Epithelial cell of proximal tubule (primary cell): ENCODE measurements at regions not wholly inside any gene's neighbourhood (a gene's known extent, or its start where the extent isn't known, plus 50 kb on each side); places are given as distances from the start of the nearest gene placed in this dataset.

Source experiments
- DNase-seq: peaks from one replicate; pipeline ENCODE4 v3.0.0-alpha.2; 2011; ENCODE audit warnings: low read depth
- H3K4me3 ChIP-seq: 2 replicates; pipeline ENCODE4 v1.5.1; 2011; ENCODE audit warnings: low read depth, mild to moderate bottlenecking, low read length
- TF ChIP-seq, protein P1 (sequence below): conservative IDR thresholded peaks from 2 replicates; pipeline ENCODE4 v1.5.1; 2012; ENCODE audit warnings: low read depth, mild to moderate bottlenecking, low read length

DNA sequence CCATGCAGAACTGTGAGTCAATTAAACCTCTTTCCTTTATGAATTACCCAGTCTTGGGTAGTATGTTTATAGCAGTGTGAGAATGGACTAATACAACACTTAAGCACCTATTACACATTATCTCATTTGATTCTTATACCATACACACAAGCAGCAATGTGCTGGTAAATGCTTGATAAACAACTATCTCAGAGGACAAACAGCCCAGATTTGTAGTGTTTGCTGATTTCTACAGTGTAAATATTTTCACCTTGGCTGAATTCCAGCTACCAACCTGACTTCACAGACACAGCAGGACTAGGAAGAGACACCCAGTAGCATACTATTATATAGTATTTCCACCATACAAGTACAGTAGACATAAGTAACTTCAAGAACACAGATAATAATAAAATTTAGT, 406.5 kb upstream of the CNKSR2 start:
- TF ChIP-seq, protein P1, sequence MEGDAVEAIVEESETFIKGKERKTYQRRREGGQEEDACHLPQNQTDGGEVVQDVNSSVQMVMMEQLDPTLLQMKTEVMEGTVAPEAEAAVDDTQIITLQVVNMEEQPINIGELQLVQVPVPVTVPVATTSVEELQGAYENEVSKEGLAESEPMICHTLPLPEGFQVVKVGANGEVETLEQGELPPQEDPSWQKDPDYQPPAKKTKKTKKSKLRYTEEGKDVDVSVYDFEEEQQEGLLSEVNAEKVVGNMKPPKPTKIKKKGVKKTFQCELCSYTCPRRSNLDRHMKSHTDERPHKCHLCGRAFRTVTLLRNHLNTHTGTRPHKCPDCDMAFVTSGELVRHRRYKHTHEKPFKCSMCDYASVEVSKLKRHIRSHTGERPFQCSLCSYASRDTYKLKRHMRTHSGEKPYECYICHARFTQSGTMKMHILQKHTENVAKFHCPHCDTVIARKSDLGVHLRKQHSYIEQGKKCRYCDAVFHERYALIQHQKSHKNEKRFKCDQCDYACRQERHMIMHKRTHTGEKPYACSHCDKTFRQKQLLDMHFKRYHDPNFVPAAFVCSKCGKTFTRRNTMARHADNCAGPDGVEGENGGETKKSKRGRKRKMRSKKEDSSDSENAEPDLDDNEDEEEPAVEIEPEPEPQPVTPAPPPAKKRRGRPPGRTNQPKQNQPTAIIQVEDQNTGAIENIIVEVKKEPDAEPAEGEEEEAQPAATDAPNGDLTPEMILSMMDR: no peak
- no peak overlapping the region for H3K4me3 ChIP-seq
- DNase-seq: no peak

- no peak for DNase-seq
- TF ChIP-seq, protein P1: no peak
- no peak overlapping the region for H3K4me3 ChIP-seq
Observed at GRCh38 chrX:20965270-20966044, 408.8 kb upstream of the CNKSR2 start.

- TF ChIP-seq, protein P1: no peak
- no peak for DNase-seq
Observed at GRCh38 chrX:20954014-20954413, 420.2 kb upstream of the CNKSR2 start.

GRCh38 chrX:20952180-20952579, 422.0 kb upstream of the CNKSR2 start:
- no peak for DNase-seq
- TF ChIP-seq, protein P1: no peak
- H3K4me3 ChIP-seq: no peak overlapping the region

More at GRCh38 chrX:20954014-20954413, 420.2 kb upstream of the CNKSR2 start:
- H3K4me3 ChIP-seq: no peak overlapping the region

- no peak for DNase-seq
- TF ChIP-seq, protein P1: no peak
- H3K4me3 ChIP-seq: no peak overlapping the region
Observed at GRCh38 chrX:20951016-20951810, 423.0 kb upstream of the CNKSR2 start.

GRCh38 chrX:20947411-20947912, 426.8 kb upstream of the CNKSR2 start:
- no peak overlapping the region for H3K4me3 ChIP-seq
- TF ChIP-seq, protein P1: no peak
- no peak for DNase-seq
